SK-N-MC (cell line): ENCODE measurements at regions not wholly inside any gene's neighbourhood (a gene's known extent, or its start where the extent isn't known, plus 50 kb on each side); places are given as distances from the start of the nearest gene placed in this dataset.

ENCODE experiments used
- EZH2 ChIP-seq: fragments of 200-600 bp; sonication (generic); IDR thresholded peaks from one replicate; pipeline ENCODE4 v1.6.1; 2017; ENCODE audit warnings: antibody characterized with exemption
- POLR2AphosphoS5 ChIP-seq: IDR thresholded peaks from 2 replicates; pipeline ENCODE4 v1.6.1; 2012; ENCODE audit warnings: mild to moderate bottlenecking, low read depth, low read length, borderline replicate concordance

DNA sequence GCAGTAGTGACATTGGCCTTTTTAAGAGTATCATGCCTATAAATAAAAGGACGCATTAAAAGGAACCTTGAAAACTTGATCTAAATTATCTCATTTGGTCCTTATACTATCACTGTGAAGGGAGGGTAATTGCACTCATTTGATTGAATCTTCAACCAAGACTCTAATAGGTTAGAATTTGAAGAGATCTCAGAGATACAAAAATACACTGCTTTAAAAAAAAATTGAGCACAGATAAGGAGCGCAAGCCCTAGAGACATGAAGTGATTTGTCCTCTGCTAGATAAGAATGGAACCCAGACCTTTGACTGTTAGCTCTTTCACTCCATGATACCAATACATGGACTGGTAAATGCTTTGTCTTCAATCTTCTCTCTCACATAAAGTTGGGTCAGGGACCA, 58.2 kb upstream of the RXFP2 start:
- TF ChIP-seq EZH2 (no peak), POLR2AphosphoS5 (no peak)
